GM20000 (cell line): ENCODE measurements at regions not wholly inside any gene's neighbourhood (a gene's known extent, or its start where the extent isn't known, plus 50 kb on each side); places are given as distances from the start of the nearest gene placed in this dataset.
"Not testable (repeated sequence)": the region's sequence is repeated elsewhere in the genome, so short reads cannot be mapped to it uniquely, and the experiment has no call there.

ENCODE experiments used
- DNase-seq: peaks from one replicate; pipeline ENCODE4 v3.0.0; 2012; ENCODE audit warnings: low spot score
- CTCF ChIP-seq: IDR thresholded peaks from 2 replicates; pipeline ENCODE4 v1.5.1; 2012; ENCODE audit warnings: mild to moderate bottlenecking, control low read depth; ENCODE audit errors: extremely low read depth, missing control alignments

DNA sequence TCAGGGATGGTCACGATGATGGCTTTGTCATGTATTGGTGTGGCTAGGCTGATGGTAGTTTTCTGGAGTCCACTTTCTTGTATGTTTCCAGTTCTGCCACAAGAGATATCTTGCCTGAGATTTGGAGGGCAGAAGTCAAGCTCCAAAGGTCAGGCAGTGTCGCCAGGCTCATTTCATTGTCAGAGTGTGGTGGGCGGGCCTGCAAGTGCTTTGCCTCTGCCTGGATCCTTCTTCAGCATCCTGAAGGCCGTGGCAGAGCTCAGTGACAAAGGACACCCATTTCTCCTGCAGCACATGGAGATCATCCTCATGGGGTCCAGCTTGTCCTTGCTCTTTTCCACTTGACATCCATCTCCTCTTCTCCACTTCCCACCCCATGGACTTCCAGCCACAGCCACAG, 139.7 kb downstream of the SMIM20 start:
- no peak for DNase-seq
- TF ChIP-seq CTCF: no peak

DNA sequence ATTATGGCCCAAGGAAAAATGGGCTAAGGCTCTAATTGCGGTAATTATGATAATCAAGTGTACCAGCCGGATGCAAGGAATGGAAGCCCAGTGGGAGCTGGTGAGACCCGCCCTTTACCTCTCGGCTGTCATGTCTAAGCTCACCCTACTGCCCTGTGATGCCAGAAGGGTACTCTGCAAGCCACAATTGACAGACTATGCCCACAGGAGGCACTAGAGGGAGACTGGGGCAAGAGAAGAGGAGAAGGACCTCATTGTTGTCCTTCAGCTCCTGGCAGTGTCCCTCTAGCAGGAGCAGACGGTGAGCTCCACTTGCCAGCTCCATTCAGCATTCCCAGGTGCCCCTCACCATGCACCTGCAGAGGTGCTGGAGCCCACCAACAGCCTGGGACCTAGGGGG, 141.8 kb downstream of the SMIM20 start:
- DNase-seq: no peak
- TF ChIP-seq CTCF: no peak

GRCh38 chr4:26056406-26056805, 142.4 kb downstream of the SMIM20 start:
- TF ChIP-seq CTCF: no peak
- DNase-seq: no peak

DNA sequence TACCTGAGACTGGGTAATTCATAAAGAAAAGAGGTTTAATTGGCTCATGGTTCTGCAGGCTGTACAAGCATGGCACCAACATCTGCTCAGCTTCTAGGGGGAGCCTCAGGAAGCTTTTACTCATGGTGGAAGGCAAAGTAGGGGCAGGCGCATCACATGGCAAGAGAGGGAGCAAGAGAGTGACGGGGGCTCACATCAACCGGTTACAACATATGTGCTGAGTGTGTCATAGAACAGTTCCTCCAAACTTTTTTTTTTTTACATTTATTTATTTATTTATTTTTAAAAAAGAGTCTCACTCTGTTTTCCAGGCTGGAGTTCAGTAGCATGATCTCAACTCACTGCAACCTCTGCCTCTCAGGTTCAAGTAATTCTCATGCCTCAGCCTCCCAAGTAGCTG, 143.8 kb downstream of the SMIM20 start:
- not testable (repeated sequence) for DNase-seq

DNA sequence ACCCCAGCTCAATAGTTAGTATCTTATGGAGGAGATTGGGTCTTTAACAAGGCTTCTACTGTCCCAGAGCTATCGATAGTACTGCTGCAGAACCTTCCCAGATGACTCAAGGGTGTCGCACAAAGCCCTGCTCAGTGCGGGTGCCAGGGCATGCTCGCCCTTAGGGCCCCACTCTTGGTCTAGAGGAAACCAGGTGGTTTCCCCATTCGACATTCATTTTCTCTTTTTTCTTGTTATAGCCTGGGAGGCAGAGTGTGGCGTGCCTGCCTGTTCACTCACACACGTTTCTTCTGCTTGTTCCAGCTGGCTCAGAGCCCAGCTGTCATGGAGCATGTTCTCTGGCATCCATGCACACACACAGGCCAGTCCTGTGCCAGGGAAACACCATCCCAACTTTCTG, 144.5 kb downstream of the SMIM20 start:
- peak; percentile 32 for DNase-seq
- TF ChIP-seq CTCF: no peak

- DNase-seq: no peak
- no peak for TF ChIP-seq CTCF
Measured at GRCh38 chr4:26059391-26060154, 145.6 kb downstream of the SMIM20 start.

DNA sequence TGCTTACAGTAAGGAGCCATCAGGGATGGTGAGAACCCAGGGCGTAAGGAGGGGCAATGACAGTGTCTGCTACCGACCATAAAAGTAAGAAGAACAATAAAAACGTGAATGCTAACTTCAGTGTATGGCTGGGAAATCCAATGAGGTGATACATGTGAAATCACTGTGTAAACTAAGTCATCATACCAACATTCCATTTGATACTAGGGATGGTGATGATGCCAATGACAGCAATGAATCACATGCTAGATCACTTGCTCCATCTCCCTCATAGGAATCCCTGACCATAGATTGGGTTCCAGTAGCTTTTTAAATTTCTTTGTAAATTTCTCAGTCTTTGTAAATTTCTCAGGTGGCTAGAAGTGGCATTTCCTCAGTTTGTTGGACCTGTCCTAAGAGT, 146.3 kb downstream of the SMIM20 start:
- no peak for DNase-seq
- no peak for TF ChIP-seq CTCF
